SH-SY5Y (cell line): ENCODE measurements at regions not wholly inside any gene's neighbourhood (a gene's known extent, or its start where the extent isn't known, plus 50 kb on each side); places are given as distances from the start of the nearest gene placed in this dataset.

Experiments
- GATA2 ChIP-seq: IDR thresholded peaks from 2 replicates; pipeline ENCODE4 v1.6.1; 2011; ENCODE audit warnings: mild to moderate bottlenecking, low read depth, low read length
- GATA3 ChIP-seq: IDR thresholded peaks from 2 replicates; pipeline ENCODE4 v1.6.1; 2011; ENCODE audit warnings: low read depth, mild to moderate bottlenecking, low read length, moderate library complexity

DNA sequence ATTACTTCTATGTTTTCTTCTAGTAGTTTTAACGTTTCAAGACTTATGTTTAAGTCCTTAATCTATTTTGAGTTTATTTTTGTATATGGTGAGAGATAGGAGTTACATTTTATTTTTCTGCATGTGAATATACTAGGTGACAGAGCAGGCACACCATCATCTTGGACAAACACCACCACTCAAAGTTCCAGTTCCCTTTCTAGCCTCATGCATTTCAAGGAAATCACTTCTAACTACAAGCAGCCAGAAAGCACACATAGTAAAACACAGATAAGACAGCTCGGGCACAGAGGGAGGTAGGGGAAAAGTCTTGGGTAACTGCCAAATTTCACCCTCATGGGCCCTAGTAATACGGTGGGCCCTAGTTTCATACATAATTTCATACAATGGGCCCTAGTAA is 609.4 kb upstream of the HS3ST5 start:
- TF ChIP-seq GATA3 (no peak), GATA2 (no peak)
